Sigmoid colon (tissue), 4 donors: ENCODE measurements at regions not wholly inside any gene's neighbourhood (a gene's known extent, or its start where the extent isn't known, plus 50 kb on each side); places are given as distances from the start of the nearest gene placed in this dataset.

ENCODE experiments used
- CTCF ChIP-seq, 4 experiments: fragments of 450-650 bp in 3 of 4; fragments of 200-600 bp in 1 of 4; IDR thresholded peaks; one replicate each; pipeline ENCODE4 v1.5.1; 2016 to 2019; ENCODE audit warnings: antibody characterized with exemption in 4 of 4, mild to moderate bottlenecking in 3 of 4, moderate library complexity in 2 of 4
- EP300 ChIP-seq, 4 donors: sonication (generic); formaldehyde crosslinking; IDR thresholded peaks; one replicate each; pipeline ENCODE4 v1.6.1; 2017; ENCODE audit warnings: antibody characterized with exemption in 4 of 4
- POLR2A ChIP-seq, 2 donors: fragments of 450-650 bp; IDR thresholded peaks; one replicate each; pipeline ENCODE4 v1.6.1; 2016; ENCODE audit warnings: antibody characterized with exemption in 2 of 2, mild to moderate bottlenecking in 2 of 2, moderate library complexity in 2 of 2

DNA sequence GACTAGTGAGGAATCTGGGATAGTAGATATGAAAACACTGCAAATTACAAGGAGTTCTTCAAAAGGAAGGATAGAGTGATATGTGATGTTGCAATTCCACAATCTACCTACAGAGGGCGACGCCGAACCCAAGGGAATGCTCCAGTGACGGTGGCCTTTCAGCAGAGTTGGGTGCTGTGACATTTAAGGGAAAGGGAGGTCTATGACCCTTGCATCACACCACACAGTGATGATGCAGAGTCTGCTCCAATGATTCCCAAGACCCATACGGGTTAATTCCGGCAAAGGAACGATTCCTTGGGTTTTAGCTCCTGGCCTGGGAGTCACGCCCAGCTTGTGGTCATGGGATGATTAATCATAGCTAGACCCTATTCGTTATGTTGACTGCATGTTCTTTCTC lies 123.0 kb upstream of the IGSF21 start:
- TF ChIP-seq CTCF (IDR thresholded peaks at IDR 0.05) (peak in 2 of 4 experiments; percentile 10 to 21), EP300 (IDR thresholded peaks at IDR 0.05) (no peak), POLR2A (IDR thresholded peaks at IDR 0.05) (no peak)
